Pancreas (tissue), 10 donors: ENCODE measurements at regions not wholly inside any gene's neighbourhood (a gene's known extent, or its start where the extent isn't known, plus 50 kb on each side); places are given as distances from the start of the nearest gene placed in this dataset.

Source experiments
- ATAC-seq, 4 donors: fragments of 200-7000 bp; cut with Tn5 transposase; one replicate each; pipeline versions ENCODE4 v1.8.0 to v1.9.1; 2020; ENCODE audit warnings: mild to moderate bottlenecking in 4 of 4, moderate library complexity in 4 of 4
- DNase-seq, 6 donors: peaks; one replicate each; pipeline ENCODE4 v3.0.0-alpha.2; 2020
- FAIRE-seq: peaks from 2 replicates; lab custom pipeline; 2012; peaks lifted over from hg19 to GRCh38; lab: Jason Lieb, UNC
- H3K27ac ChIP-seq, 4 donors: fragments of 200-600 bp; sonication (generic); 1 replicate in 3 of 4; 2 replicates in 1 of 4; pipeline versions ENCODE4 v1.5.0 to v1.8.0; 2020
- H3K27me3 ChIP-seq, 4 donors: fragments of 200-600 bp; one replicate each; pipeline ENCODE4 v1.8.0; 2021
- H3K36me3 ChIP-seq, 3 donors: fragments of 200-600 bp; sonication (generic) in 1 of 3; one replicate each; pipeline versions ENCODE4 v1.5.0 to v1.8.0; 2020 to 2021
- H3K4me1 ChIP-seq, 3 donors: fragments of 200-600 bp; one replicate each; pipeline ENCODE4 v1.8.0; 2021
- H3K4me3 ChIP-seq, 4 donors: fragments of 200-600 bp; sonication (generic) in 2 of 4; one replicate each; pipeline versions ENCODE4 v1.5.0 to v1.8.0; 2020 to 2021
- H3K9me3 ChIP-seq, 4 donors: fragments of 200-600 bp; one replicate each; pipeline ENCODE4 v1.8.0; 2021
- WGBS, 2 donors: extraction: QIAGEN DNeasy Blood & Tissue Kit; methylation state at CpG; one replicate each; pipeline ENCODE4 v1.1.7; 2013; 5-methylcytosine and 5-hydroxymethylcytosine counted together
- intact Hi-C, 3 donors: fragments of 100-400 bp; cut with DNase I; formaldehyde crosslinking; loops; one replicate each; pipeline versions ENCODE4 v1.11.1 to v1.14.2; 2022
- TF ChIP-seq, protein P1 (sequence below), 4 donors: fragments of 200-600 bp; sonication (generic) in 3 of 4; IDR thresholded peaks; one replicate each; pipeline versions ENCODE4 v1.5.0 to v1.8.0; 2021; ENCODE audit warnings: antibody characterized with exemption in 4 of 4
- donor health status: healthy with polysubstance abuse.
- donor health status: DM: no; HTN: no; CAD: no; lungs with moderate emphysema.
- donor health status: DM: no; HTN: no; CAD: no.
- donor health status: control.
- donor health status: control.
- donor health status: Bipolar disorder and iron deficiency.
- donor health status: DM: yes; HTN: yes; CAD: no.
- donor health status: DM: no; HTN: no; CAD: no.
- donor health status: DM: no; HTN: no; CAD: no.
- donor health status: DM: yes; HTN: yes; CAD: no.

DNA sequence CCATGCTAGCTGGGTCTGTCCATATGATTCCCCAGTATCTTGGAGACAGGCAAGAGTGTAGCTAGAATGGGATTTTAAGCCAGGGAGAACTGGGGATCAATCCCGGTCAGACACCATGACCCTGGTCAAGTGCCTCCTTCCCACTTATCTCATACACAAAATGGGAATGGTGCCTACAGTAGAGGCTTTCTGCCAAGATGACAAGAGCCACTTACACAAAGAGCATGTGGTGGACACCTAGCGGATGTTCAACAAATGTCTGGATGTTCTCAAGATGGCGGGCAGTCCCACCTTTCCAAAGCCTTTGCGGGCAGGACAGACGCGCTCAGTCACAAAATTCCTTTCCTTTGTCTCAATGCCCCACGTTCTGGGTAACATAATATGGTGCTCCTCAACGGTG, 57.3 kb downstream of the MAF start:
- no peaks in the 10 kb centered on the region for H3K9me3 ChIP-seq
- H3K27me3 ChIP-seq: no peaks in the 10 kb centered on the region
- DNase-seq: no peak
- H3K4me3 ChIP-seq: no peak overlapping the region
- no peak overlapping the region for H3K27ac ChIP-seq
- intact Hi-C loops: no loop called here
- H3K4me1 ChIP-seq: no peaks in the 10 kb centered on the region
- no peak for ATAC-seq
- 89 to 90% methylated on average over 8 of the region's 8 CpGs for WGBS, 2 donors
- TF ChIP-seq, protein P1, sequence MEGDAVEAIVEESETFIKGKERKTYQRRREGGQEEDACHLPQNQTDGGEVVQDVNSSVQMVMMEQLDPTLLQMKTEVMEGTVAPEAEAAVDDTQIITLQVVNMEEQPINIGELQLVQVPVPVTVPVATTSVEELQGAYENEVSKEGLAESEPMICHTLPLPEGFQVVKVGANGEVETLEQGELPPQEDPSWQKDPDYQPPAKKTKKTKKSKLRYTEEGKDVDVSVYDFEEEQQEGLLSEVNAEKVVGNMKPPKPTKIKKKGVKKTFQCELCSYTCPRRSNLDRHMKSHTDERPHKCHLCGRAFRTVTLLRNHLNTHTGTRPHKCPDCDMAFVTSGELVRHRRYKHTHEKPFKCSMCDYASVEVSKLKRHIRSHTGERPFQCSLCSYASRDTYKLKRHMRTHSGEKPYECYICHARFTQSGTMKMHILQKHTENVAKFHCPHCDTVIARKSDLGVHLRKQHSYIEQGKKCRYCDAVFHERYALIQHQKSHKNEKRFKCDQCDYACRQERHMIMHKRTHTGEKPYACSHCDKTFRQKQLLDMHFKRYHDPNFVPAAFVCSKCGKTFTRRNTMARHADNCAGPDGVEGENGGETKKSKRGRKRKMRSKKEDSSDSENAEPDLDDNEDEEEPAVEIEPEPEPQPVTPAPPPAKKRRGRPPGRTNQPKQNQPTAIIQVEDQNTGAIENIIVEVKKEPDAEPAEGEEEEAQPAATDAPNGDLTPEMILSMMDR (IDR thresholded peaks at IDR 0.05): no peak
- no peaks in the 10 kb centered on the region for H3K36me3 ChIP-seq
- no peak for FAIRE-seq

DNA sequence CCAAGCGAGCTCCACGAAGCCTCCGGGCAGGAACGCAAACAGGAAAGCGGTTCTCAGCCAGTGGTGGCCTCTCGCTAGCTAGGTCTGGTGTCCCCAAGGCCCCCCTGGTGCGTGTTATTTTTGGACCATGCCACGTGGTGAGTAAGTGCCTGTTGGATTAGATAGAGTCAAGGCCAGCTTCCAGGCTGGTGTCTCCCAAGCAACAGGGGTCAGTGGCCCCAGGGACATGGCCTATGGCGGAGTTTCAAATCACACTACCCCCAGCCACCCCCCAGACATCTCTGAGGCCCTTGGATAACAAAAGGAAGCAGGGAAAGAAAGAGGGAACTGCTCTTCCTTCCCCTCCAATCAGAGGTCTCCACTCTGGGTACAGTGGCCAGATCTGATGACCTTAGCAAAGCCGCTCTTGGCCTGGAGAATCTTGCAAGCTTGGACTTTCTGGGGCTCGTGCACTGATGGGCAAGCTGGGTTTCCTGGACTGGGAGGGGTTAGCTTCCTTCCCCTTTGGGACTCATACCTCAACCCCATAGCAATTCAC, 58.2 kb downstream of the MAF start:
- WGBS, 2 donors: 71 to 78% methylated on average over 11 of the region's 11 CpGs
- Histone ChIP-seq H3K27ac (no peak overlapping the region), H3K4me3 (no peak overlapping the region), H3K4me1 (no peaks in the 10 kb centered on the region), H3K36me3 (no peaks in the 10 kb centered on the region), H3K27me3 (no peaks in the 10 kb centered on the region), H3K9me3 (no peaks in the 10 kb centered on the region)
- peak in 1 of 6 donors; percentile 41 for DNase-seq
- intact Hi-C loops: no loop called here
- no peak for FAIRE-seq
- ATAC-seq: peak in 3 of 4 donors; percentile 17 to 80 (median 77)
- TF ChIP-seq, protein P1 (IDR thresholded peaks at IDR 0.05): no peak

DNA sequence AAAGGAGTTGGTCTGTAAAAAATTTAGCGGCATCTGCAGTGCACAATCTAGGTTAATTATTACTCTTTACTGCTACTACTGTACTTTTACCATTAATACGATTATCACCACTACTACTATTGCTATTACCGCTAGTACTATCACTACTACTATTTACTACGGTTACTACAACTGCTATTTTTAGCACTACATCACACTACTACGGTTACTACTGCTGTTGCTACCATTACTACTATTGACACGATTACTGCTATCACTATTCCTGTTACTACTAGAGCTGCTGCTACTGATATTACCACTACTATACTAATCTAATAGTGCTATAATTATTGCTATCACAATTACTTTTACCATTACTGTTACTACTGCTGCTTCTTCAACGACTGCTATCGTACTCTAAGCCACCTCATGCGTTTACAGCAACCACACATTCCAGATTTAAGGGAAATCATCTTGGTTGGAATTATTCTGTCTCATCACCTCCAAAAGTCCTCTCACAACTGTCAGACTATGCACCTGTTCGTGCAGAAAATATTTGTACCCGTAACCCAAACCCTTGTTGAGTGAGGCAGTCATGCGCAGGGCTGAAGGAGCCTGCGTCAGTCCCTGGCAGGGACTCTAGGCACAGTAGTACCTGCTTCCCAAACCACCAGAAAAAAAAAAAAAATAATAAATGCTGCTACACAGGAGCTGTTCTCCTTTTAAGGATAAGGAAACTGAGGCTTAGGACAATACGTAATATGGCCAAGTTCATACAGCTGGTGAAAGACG, 59.5 kb downstream of the MAF start:
- Histone ChIP-seq H3K9me3 (no peaks in the 10 kb centered on the region), H3K27me3 (no peaks in the 10 kb centered on the region), H3K4me3 (no peak overlapping the region), H3K36me3 (no peaks in the 10 kb centered on the region), H3K27ac (no peak overlapping the region), H3K4me1 (no peaks in the 10 kb centered on the region)
- no peak for ATAC-seq
- no peak for FAIRE-seq
- no peak for DNase-seq
- 73 to 80% methylated on average over 15 of the region's 15 CpGs for WGBS, 2 donors
- TF ChIP-seq, protein P1 (IDR thresholded peaks at IDR 0.05): no peak
- intact Hi-C loops: no loop called here

DNA sequence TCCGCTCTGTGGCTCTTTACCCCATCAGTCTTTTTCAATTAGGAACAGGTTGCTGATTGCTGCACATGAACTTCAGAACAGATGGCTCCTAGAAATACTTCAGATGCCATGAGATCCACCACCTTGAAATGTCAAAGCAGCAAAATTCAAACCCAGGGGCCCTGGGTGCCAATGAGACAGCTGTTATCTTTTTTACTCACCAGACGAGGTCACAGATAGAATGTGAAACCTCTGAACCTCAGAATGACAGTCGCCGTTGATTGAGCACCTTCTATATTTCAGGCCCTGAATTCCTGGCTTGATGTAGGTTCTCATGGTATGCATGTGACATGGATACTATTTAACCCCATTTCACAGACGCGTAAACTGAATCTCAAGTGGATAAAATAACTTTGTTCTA, 63.0 kb downstream of the MAF start:
- Histone ChIP-seq H3K4me1 (no peaks in the 10 kb centered on the region), H3K36me3 (no peaks in the 10 kb centered on the region), H3K27me3 (no peaks in the 10 kb centered on the region), H3K4me3 (no peak overlapping the region), H3K9me3 (no peaks in the 10 kb centered on the region), H3K27ac (no peak overlapping the region)
- 69 to 73% methylated on average over 6 of the region's 6 CpGs for WGBS, 2 donors
- TF ChIP-seq, protein P1 (IDR thresholded peaks at IDR 0.05): no peak
- ATAC-seq (no peak), DNase-seq (no peak), FAIRE-seq (no peak)
- intact Hi-C loops: no loop called here

DNA sequence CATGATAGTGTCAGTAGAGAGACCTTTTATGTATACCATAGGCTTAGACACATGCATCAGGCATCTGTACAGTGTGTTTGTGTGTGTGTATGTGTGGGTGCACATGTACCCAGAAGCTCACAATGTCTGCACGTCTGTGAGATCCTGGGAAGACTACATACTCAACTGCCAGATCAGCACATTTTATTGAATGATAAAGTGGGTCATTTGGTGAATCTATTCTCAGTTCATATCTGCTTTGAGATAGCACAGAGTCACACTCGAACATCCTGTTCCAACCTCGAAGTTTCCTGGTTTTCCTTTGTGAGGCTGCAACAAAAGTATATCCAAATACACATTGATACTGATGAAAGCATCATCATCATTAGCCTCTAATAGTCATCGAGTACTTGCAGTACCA, 63.6 kb downstream of the MAF start:
- no peak for DNase-seq
- FAIRE-seq: no peak
- Histone ChIP-seq H3K27me3 (no peaks in the 10 kb centered on the region), H3K4me3 (no peak overlapping the region), H3K9me3 (no peaks in the 10 kb centered on the region), H3K4me1 (no peaks in the 10 kb centered on the region), H3K36me3 (no peaks in the 10 kb centered on the region), H3K27ac (no peak overlapping the region)
- whole genome bisulfite sequencing, 2 donors: 59 to 64% methylated on average over 4 of the region's 4 CpGs
- intact Hi-C loops: no loop called here
- TF ChIP-seq, protein P1 (IDR thresholded peaks at IDR 0.05): no peak
- ATAC-seq: no peak
